Esophagus mucosa (tissue), 1 donor: ENCODE measurements at regions not wholly inside any gene's neighbourhood (a gene's known extent, or its start where the extent isn't known, plus 50 kb on each side); places are given as distances from the start of the nearest gene placed in this dataset.
"Not testable (repeated sequence)": the region's sequence is repeated elsewhere in the genome, so short reads cannot be mapped to it uniquely, and the experiment has no call there.

Experiments
- ATAC-seq: fragments of 200-7000 bp; cut with Tn5 transposase; one replicate; pipeline ENCODE4 v1.9.1; 2020
- donor health status: DM: yes; HTN: yes; CAD: no.

DNA sequence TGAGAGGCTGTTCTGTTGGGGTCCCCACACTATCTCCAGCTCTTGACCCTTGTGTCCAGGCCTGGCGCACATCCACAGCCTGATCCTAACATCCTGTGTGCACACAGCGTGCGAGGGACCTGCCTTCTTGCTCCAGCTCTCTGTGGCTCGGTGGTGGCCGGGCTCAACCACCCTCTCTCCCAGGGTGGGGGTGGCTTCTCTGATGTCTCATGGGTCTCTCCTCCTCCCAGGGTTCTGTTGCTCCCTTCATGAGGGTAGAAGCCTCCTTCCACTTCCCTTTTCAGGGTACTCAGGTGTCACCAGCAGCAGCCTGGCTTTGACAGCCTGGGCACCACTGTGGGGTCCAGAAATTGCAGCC is 196.9 kb upstream of the RAB6C start:
- no peak for ATAC-seq

- ATAC-seq, result no peak
These were observed 195.0 kb upstream of the RAB6C start for GRCh38 chr2:129784486-129784885.

- ATAC-seq, result no peak
These were observed 187.8 kb upstream of the RAB6C start for GRCh38 chr2:129791712-129792111.

GRCh38 chr2:129793431-129793902 is 186.0 kb upstream of the RAB6C start:
- ATAC-seq, result no peak

DNA sequence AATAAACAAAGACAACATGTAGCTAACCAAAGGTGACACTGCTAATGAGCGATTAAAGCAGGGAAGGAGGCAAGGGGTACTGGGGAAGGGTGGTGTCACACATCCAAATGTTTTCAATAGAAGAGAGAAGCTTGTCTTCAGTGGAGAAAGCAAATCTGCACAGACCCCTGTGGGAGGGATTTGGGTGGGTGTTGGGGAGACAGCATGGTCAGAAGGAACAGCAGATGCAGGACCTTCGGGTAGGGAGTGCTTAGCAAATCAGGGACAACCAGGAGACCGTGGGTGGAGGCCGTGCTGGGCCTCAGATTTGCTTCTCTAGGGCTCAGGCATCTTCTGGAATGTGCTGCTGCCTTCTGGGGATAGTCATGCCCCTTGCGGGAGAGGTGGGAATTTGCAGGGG is 185.3 kb upstream of the RAB6C start:
- ATAC-seq, result no peak

GRCh38 chr2:129794540-129794939 is 184.9 kb upstream of the RAB6C start:
- no peak for ATAC-seq

GRCh38 chr2:129796225-129796624 is 183.2 kb upstream of the RAB6C start:
- no peak for ATAC-seq

DNA sequence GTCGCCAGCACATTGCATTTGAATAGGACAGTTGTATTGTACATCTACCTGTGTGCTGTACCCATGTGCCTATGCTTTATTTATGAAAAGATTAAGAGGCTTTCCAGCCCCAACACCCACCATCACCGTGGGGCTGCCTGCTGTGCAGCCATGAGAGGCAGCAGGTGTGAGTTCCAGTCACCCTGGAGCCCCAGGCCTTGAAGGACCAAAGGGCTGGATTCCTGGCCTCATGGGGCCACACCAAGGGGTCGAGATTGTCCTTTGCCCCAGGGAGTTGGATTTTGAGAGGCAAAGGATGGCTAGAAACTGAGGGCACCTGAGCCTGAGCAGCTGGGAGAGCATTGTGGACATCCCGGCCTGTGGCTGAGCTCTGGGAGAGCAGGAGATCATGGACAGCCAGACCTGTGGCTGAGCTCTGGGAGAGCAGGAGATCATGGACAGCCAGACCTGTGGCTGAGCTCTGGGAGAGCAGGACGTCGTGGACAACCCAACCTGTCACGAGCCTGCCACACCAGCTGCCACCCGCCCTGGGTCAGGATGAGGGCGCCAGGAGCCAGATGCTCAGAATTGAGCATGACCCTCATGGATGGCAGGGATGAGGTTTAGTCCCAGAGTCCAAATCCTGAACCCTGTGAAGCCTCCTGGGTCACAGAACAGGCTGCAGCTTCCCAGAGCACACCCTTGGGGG is 182.5 kb upstream of the RAB6C start:
- no peak for ATAC-seq

DNA sequence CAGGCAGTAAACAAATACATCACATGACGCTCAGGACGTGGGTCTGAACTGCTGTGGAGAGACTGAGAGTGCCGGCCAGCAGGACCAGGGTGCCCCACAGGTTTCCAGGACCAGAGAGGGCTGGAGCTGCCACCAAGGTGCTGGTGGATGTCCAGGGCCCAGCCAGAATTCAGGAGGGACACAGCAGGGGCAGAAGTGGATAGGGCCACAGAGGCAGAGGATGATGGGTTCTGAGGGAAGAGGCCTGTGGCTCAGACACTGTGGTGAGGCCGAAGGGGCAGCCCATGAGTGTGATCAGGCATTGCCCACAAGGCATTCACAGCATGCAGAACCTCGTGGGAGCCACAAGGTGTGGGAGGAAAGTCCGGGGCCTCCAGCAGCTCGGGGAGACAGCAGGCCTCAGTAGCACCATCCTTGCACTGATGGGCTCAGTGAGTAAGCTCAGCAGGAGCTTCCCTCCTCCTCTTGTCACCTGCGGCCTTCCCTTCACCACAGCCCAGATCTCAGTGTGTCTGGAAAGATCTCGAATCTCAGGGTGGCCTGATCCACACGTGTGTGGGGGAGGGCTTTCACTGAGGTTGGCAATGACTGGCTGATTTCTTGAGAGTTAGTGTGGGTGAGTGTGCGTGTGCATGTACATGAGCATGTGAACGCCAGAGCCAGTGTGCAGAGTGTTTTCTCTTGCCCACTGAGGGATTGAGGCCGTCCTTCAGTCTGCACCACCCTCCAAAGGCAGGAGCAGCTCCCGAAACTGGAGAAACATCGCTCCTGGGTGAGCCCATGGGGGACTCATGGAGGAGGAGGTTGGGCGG is 181.8 kb upstream of the RAB6C start:
- no peak for ATAC-seq

GRCh38 chr2:129798301-129798581 is 181.2 kb upstream of the RAB6C start:
- no peak for ATAC-seq

GRCh38 chr2:129798626-129799025 is 180.8 kb upstream of the RAB6C start:
- no peak for ATAC-seq

DNA sequence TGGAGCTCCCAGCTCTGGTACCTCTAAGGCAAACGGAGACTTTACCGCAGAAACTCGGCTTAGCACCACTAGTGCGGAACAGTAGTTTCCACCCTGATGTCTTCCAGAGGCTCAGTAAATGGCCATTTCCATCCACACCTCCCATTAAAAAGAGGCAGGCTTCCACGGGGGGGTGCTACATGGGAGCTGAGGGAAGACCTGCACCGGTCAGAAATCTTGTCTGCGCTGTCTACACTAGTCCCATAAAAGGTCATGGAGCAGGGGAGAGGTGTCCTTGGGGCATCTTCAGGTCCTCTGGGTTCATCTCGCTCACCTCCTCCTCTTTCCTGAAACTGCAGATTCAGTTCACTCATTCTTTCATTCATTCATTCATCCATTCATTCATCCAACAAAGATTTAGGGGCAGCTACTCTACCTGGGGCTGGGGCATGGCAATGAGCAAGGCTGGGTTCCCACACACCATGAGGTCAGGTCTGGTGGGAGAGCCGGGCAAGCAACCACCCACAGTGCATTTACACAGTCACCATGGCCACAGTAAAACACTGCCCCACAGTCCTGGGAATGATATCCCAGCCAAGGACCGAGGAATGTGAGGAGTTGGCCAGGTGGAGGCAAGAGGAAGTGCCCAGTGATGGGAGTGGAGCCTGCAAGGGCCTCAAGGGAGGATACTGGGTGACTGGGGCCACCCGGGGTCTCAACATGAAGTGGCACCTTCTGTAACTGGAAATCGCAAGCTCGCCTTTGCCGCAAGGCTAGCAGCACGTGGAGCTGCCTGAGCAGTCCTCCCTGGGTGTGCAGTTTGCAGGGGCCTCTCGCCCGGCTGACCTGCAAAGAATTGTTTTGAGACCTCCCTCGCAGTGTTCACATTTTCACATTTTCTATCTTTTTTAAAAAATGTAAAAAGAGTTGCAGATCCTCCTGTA is 180.2 kb upstream of the RAB6C start:
- no peak for ATAC-seq

- no peak for ATAC-seq
These were observed 179.2 kb upstream of the RAB6C start for GRCh38 chr2:129800285-129800684.

DNA sequence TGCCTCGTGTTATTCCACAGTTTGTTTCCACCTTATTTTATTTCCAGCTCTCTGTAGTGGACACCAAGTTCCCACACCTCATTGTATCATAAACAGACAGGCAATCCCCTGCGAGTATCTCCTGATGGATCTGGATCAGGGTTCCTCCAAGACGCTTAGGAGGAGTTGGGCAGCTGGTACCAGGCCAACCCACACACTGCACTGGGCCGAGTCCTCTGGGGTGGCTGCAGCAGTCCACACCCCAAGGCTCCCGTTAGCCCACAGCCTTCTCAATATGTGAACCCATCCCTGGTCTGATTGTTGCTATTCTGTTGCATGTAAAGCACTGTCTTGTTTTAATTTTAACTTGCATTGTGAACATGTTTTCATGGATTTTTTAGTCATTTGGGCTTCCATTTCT is 178.8 kb upstream of the RAB6C start:
- no peak for ATAC-seq

GRCh38 chr2:129801575-129801974 is 177.9 kb upstream of the RAB6C start:
- ATAC-seq, result peak; percentile 47

DNA sequence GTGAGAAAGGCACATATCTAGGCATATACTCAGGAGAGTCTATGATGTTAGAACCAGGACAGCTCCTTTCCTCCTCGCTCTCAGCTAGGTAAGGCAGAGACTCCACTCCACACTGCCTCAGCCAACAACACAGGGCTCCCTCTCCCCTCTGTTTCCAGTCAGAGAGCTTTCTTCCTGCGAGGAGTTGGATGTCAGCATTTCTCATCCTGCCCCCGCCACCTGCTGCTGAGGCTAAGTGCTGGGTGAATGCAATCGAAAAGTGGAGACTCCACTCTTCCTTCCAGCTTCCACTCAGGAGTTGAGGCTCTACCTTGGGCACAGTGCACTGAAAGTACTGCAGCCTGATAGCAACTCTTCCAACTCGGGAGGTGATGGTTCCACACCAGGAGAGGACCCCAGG is 177.2 kb upstream of the RAB6C start:
- ATAC-seq, result no peak

DNA sequence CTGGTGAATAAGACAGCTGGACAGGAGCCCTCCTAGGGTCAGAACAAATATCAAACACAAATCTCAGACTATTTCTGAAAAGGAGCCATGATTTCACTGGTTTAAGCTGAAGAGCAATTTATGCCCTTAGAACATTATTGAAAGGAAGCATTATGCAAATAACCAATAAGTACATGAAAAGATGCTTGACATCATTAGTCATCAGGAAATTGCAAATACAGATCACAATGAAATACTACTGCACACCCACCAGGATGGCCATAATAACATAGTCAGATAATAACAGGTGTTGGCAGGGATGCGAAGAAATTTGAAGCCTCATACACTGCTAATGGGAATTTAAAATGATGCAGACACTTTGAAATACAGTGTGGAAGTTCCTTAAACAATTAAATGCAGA is 176.4 kb upstream of the RAB6C start:
- ATAC-seq, result no peak

- ATAC-seq, result no peak
These were observed 175.6 kb upstream of the RAB6C start for GRCh38 chr2:129803871-129804270.

DNA sequence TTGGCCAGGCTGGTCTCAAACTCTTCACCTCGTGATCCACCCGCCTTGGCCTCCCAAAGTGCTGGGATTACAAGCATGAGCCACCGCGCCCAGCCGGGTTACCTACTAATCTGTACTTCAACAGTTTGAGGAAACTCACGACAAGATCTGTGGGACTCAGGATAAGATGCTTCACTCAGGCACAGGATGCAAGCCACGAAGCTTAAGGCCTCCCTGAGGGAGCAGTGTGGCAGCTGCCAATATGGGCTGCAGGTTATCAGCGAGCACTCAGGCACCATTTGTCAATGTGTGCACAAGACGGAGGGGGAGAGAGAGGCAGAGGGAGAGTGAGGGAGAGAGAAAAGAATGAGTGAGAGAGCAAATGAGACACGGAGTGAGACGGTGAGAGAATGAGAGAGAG is 173.6 kb upstream of the RAB6C start:
- no peak for ATAC-seq

GRCh38 chr2:129806317-129806716 is 173.1 kb upstream of the RAB6C start:
- ATAC-seq, result no peak

GRCh38 chr2:129806990-129807389 is 172.5 kb upstream of the RAB6C start:
- ATAC-seq, result no peak

GRCh38 chr2:129807642-129808338 is 171.7 kb upstream of the RAB6C start:
- ATAC-seq, result not testable (repeated sequence)

- ATAC-seq, result no peak
These were observed 168.9 kb upstream of the RAB6C start for GRCh38 chr2:129810521-129810920.
